H1 (cell line): ENCODE measurements at regions not wholly inside any gene's neighbourhood (a gene's known extent, or its start where the extent isn't known, plus 50 kb on each side); places are given as distances from the start of the nearest gene placed in this dataset.

Experiments
- CTCF ChIA-PET: fragments of 300-600 bp; sonication (Branson Sonifier 250); formaldehyde crosslinking; loops from one replicate; lab custom pipeline; 2021; ENCODE audit not compliant: partially characterized antibody; lab: Charles Lee
- POLR2A ChIA-PET: fragments of 300-600 bp; sonication (Branson Sonifier 250); formaldehyde crosslinking; loops from one replicate; lab custom pipeline; 2021; ENCODE audit warnings: inconsistent platforms; ENCODE audit not compliant: partially characterized antibody; lab: Charles Lee
- DNase-seq, 2 experiments: peaks; one replicate each; pipeline versions ENCODE4 v3.0.0 to v3.0.0-alpha.2; 2010 to 2022; ENCODE audit warnings: low spot score in 2 of 2, low read depth in 1 of 2, mixed read lengths in 1 of 2
- FAIRE-seq: peaks from 2 replicates; lab custom pipeline; 2011; peaks lifted over from hg19 to GRCh38; lab: Jason Lieb, UNC
- H2AFZ ChIP-seq: 2 replicates; pipeline ENCODE4 v1.8.1; 2012; ENCODE audit warnings: low read length, inconsistent platforms
- H2AK5ac ChIP-seq: 2 replicates; pipeline ENCODE4 v1.6.1; 2013; ENCODE audit warnings: low read depth, low read length
- H2BK120ac ChIP-seq: replicated peaks from 2 replicates; pipeline ENCODE3; 2013; ENCODE audit warnings: low read depth, low read length, inconsistent platforms
- H2BK12ac ChIP-seq: 2 replicates; pipeline ENCODE4 v1.6.1; 2013; ENCODE audit warnings: low read depth, low read length
- H2BK15ac ChIP-seq: 2 replicates; pipeline ENCODE4 v1.6.1; 2013; ENCODE audit warnings: low read length
- H2BK20ac ChIP-seq: 2 replicates; pipeline ENCODE4 v1.6.1; 2013; ENCODE audit warnings: low read length
- H2BK5ac ChIP-seq: 2 replicates; pipeline ENCODE4 v1.6.1; 2013; ENCODE audit warnings: low read depth, low read length
- H3K14ac ChIP-seq: 2 replicates; pipeline ENCODE4 v1.6.1; 2013; ENCODE audit warnings: inconsistent platforms; ENCODE audit not compliant: insufficient read length
- H3K18ac ChIP-seq: 2 replicates; pipeline ENCODE4 v1.6.1; 2013; ENCODE audit warnings: low read length; ENCODE audit errors: extremely low read depth
- H3K23ac ChIP-seq: 2 replicates; pipeline ENCODE4 v1.6.1; 2013; ENCODE audit warnings: inconsistent platforms; ENCODE audit not compliant: insufficient read length
- H3K23me2 ChIP-seq: 2 replicates; pipeline ENCODE4 v1.6.1; 2013; ENCODE audit warnings: low read depth, low read length
- H3K27ac ChIP-seq: 2 replicates; pipeline ENCODE4 v1.6.1; 2011; ENCODE audit warnings: low read depth, low read length, inconsistent platforms
- H3K27me3 ChIP-seq, 4 experiments: replicated peaks in 1 of 4; 1 replicate in 1 of 4; 2 replicates in 3 of 4; pipeline versions ENCODE4 v1.6.1 to v1.8.1; 2011 to 2013; ENCODE audit warnings: low read length in 3 of 4, mild to moderate bottlenecking in 3 of 4, inconsistent platforms in 2 of 4, mixed read lengths in 2 of 4, moderate library complexity in 1 of 4; ENCODE audit not compliant: control insufficient read depth in 3 of 4, insufficient read depth in 3 of 4; ENCODE audit errors: extremely low read depth in 1 of 4
- H3K36me3 ChIP-seq, 4 experiments: 2 replicates each; pipeline versions ENCODE4 v1.6.1 to v1.8.1; 2011 to 2013; ENCODE audit warnings: mild to moderate bottlenecking in 4 of 4, low read length in 3 of 4, moderate library complexity in 2 of 4, control low read depth in 1 of 4, inconsistent platforms in 1 of 4; ENCODE audit not compliant: insufficient read depth in 4 of 4, control insufficient read depth in 2 of 4
- H3K4ac ChIP-seq: replicated peaks from 2 replicates; pipeline ENCODE3; 2013; ENCODE audit warnings: low read length, low read depth, mixed read lengths, inconsistent platforms; ENCODE audit not compliant: insufficient read length
- H3K4me1 ChIP-seq, 4 experiments: replicated peaks in 1 of 4; 1 replicate in 1 of 4; 2 replicates in 3 of 4; pipeline versions ENCODE4 v1.6.1 to v1.8.1; 2011 to 2013; ENCODE audit warnings: low read length in 3 of 4, inconsistent platforms in 2 of 4, mixed read lengths in 1 of 4; ENCODE audit not compliant: insufficient read depth in 4 of 4, control insufficient read depth in 3 of 4
- H3K4me2 ChIP-seq, 2 experiments: 2 replicates each; pipeline versions ENCODE4 v1.6.1 to v1.8.1; 2011 to 2013; ENCODE audit warnings: low read depth in 2 of 2, low read length in 2 of 2, control low read depth in 1 of 2, inconsistent platforms in 1 of 2, mild to moderate bottlenecking in 1 of 2; ENCODE audit not compliant: insufficient read depth in 1 of 2
- H3K4me3 ChIP-seq, 4 experiments: fragments of 200-600, 300-600 bp in 1 of 4; sonication (generic), shearing (Covaris generic), sonication (Bioruptor Twin) in 1 of 4; 2 replicates each; pipeline versions ENCODE4 v1.5.1 to v1.8.1; 2011 to 2016; ENCODE audit warnings: low read length in 4 of 4, low read depth in 3 of 4, control low read depth in 2 of 4, inconsistent platforms in 2 of 4, mild to moderate bottlenecking in 2 of 4, mixed read lengths in 1 of 4, moderate library complexity in 1 of 4; ENCODE audit not compliant: insufficient read depth in 2 of 4; ENCODE audit errors: extremely low read depth in 1 of 4
- H3K56ac ChIP-seq: replicated peaks from 2 replicates; pipeline ENCODE3; 2013; ENCODE audit warnings: low read depth, mild to moderate bottlenecking, mixed read lengths, low read length, inconsistent platforms; ENCODE audit not compliant: insufficient read length
- H3K79me1 ChIP-seq: 2 replicates; pipeline ENCODE4 v1.6.1; 2013; ENCODE audit warnings: low read depth, low read length, control low read depth
- H3K79me2 ChIP-seq, 2 experiments: 2 replicates each; pipeline versions ENCODE4 v1.6.1 to v1.8.1; 2012 to 2013; ENCODE audit warnings: low read length in 2 of 2, mild to moderate bottlenecking in 2 of 2, inconsistent platforms in 1 of 2; ENCODE audit not compliant: insufficient read depth in 2 of 2, control insufficient read depth in 1 of 2
- H3K9ac ChIP-seq, 4 experiments: replicated peaks in 1 of 4; 1 replicate in 1 of 4; 2 replicates in 3 of 4; pipeline versions ENCODE4 v1.6.1 to v1.8.1; 2011 to 2013; ENCODE audit warnings: low read depth in 3 of 4, low read length in 3 of 4, control low read depth in 2 of 4, mild to moderate bottlenecking in 2 of 4, moderate library complexity in 2 of 4, inconsistent platforms in 1 of 4; ENCODE audit errors: extremely low read depth in 1 of 4
- H3K9me3 ChIP-seq, 2 experiments: 2 replicates each; pipeline versions ENCODE4 v1.6.1 to v1.8.1; 2012 to 2013; ENCODE audit warnings: mild to moderate bottlenecking in 2 of 2, moderate library complexity in 2 of 2, control low read depth in 1 of 2, inconsistent platforms in 1 of 2, low read depth in 1 of 2, low read length in 1 of 2, mixed read lengths in 1 of 2; ENCODE audit not compliant: insufficient read depth in 2 of 2
- H4K20me1 ChIP-seq, 2 experiments: replicated peaks in 1 of 2; 2 replicates each; pipeline versions ENCODE3 to v1.8.1; 2011 to 2013; ENCODE audit warnings: inconsistent platforms in 2 of 2, low read length in 2 of 2, mild to moderate bottlenecking in 1 of 2; ENCODE audit not compliant: insufficient read depth in 2 of 2, control insufficient read depth in 1 of 2
- H4K5ac ChIP-seq: 2 replicates; pipeline ENCODE4 v1.6.1; 2013; ENCODE audit warnings: low read length, low read depth, mixed read lengths, inconsistent platforms; ENCODE audit not compliant: insufficient read length
- H4K8ac ChIP-seq: 2 replicates; pipeline ENCODE4 v1.8.0; 2013; ENCODE audit warnings: mild to moderate bottlenecking, moderate library complexity, low read length, inconsistent platforms; ENCODE audit not compliant: insufficient read depth; ENCODE audit errors: extremely low read depth
- H4K91ac ChIP-seq: replicated peaks from 2 replicates; pipeline ENCODE3; 2013; ENCODE audit warnings: low read length, mixed read lengths, inconsistent platforms; ENCODE audit not compliant: insufficient read length
- KDM1A ChIP-seq: fragments of 200-600, 300-600 bp; sonication (generic); IDR thresholded peaks from 2 replicates; pipeline ENCODE4 v1.7.1; 2016; ENCODE audit warnings: mild to moderate bottlenecking, low read length, borderline replicate concordance
- KDM4A ChIP-seq: IDR thresholded peaks from one replicate; pipeline ENCODE4 v1.7.1; 2012; ENCODE audit warnings: low read depth, mild to moderate bottlenecking, moderate library complexity, low read length, inconsistent platforms; ENCODE audit not compliant: severe bottlenecking
- KDM5A ChIP-seq: fragments of 200-600 bp; IDR thresholded peaks from 2 replicates; pipeline ENCODE4 v1.7.1; 2012; ENCODE audit warnings: mild to moderate bottlenecking, low read length, inconsistent platforms, mixed read lengths
- MAX ChIP-seq: IDR thresholded peaks from 2 replicates; pipeline ENCODE4 v1.6.1; 2012; ENCODE audit warnings: inconsistent platforms
- SP2 ChIP-seq: IDR thresholded peaks from 2 replicates; pipeline ENCODE4 v1.6.1; 2012; ENCODE audit warnings: mild to moderate bottlenecking, low read length, inconsistent platforms
- WGBS, 2 experiments: shearing (Covaris generic) in 1 of 2; methylation state at CpG; one replicate each; pipeline versions ENCODE4 v1.1.6 to v1.1.7; 2013 to 2015; ENCODE audit warnings: low lambda C conversion rate in 2 of 2, mixed read lengths in 2 of 2, inconsistent platforms in 1 of 2, low coverage in 1 of 2, missing lambda C conversion rate in 1 of 2; ENCODE audit not compliant: insufficient replicate concordance in 2 of 2, insufficient coverage in 1 of 2, insufficient read length in 1 of 2; ENCODE audit errors: extremely low coverage in 1 of 2, missing lambda C conversion rate in 1 of 2; 5-methylcytosine and 5-hydroxymethylcytosine counted together

DNA sequence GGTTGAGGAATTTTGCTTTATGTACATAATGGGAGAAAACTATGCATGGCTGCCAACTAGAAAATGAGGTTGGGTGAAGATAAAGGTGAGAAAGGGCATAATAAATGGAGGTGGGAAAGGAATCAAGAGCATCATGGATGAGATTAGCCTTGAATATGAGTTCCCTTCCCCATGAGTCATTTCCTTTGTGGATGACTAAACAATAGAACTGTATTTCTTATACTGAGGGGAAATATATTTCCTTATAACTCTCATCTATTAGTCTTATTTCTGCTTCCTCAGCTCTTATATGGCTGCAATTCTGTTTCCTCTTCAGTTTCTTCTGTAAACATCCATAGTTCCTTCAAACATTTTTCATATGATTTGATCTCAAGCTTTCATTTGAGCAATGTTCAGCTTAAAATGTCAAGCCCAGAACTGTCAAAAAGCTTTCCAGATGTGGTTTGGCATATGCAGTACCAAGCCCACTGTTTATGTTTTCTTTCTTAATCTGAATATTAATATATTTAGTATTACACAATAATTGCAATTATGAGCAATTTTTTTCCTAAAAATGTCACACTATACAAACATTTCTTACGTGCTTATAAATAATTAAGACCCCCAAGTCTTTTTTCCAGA, 100.7 kb upstream of the GRPR start:
- H2AK5ac ChIP-seq, result no peak overlapping the region
- no peaks in the 10 kb centered on the region for H4K20me1 ChIP-seq
- ChIA-PET CTCF (interaction anchor here (1.0 to 1.7 kb wide), 3 partner anchors 11 to 99 kb away, joined by 3 to 4 read pairs (median 4); no protein-coding TSS in a partner anchor), POLR2A (interaction anchor here (0.6 kb wide), 1 partner anchor 162 kb away, joined by 3 read pairs; no protein-coding TSS in a partner anchor)
- H3K4me2 ChIP-seq, result no peak overlapping the region
- H3K9me3 ChIP-seq, result no peaks in the 10 kb centered on the region
- 0 out of 7 replicates have a peak, but pooled peaks cover 0 to 2% (median 0%) of the 10 kb centered on the region in 4 experiments for H3K4me1 ChIP-seq
- 8% methylated on average over 1 of the region's 1 CpG; no CpG with 5 or more reads in 1 of the 2 experiments for WGBS, 2 experiments
- no peaks in the 10 kb centered on the region for H3K36me3 ChIP-seq
- H2BK5ac ChIP-seq, result no peak overlapping the region
- no peaks in the 10 kb centered on the region for H3K79me1 ChIP-seq
- H3K4me3 ChIP-seq, result no peak overlapping the region
- H2BK15ac ChIP-seq, result no peak overlapping the region
- no peak overlapping the region for H3K56ac ChIP-seq
- no peak overlapping the region for H4K91ac ChIP-seq
- H3K79me2 ChIP-seq, result no peaks in the 10 kb centered on the region
- H4K8ac ChIP-seq, result no peak overlapping the region
- H2AFZ ChIP-seq, result no peak overlapping the region
- FAIRE-seq, result no peak
- no peak overlapping the region for H3K18ac ChIP-seq
- H2BK12ac ChIP-seq, result no peak overlapping the region
- no peaks in the 10 kb centered on the region for H3K23me2 ChIP-seq
- no peak overlapping the region for H3K23ac ChIP-seq
- no peak overlapping the region for H4K5ac ChIP-seq
- H3K4ac ChIP-seq, result no peak overlapping the region
- no peak overlapping the region for H3K27ac ChIP-seq
- H3K14ac ChIP-seq, result no peak overlapping the region
- no peak overlapping the region for H2BK120ac ChIP-seq
- no peak for DNase-seq
- H2BK20ac ChIP-seq, result no peak overlapping the region
- no peaks in the 10 kb centered on the region for H3K27me3 ChIP-seq
- no peak overlapping the region for H3K9ac ChIP-seq
- TF ChIP-seq KDM5A (no peak), KDM1A (no peak), KDM4A (no peak), MAX (no peak), SP2 (no peak)
